ENCODE measurements at regions not wholly inside any gene's neighbourhood (a gene's known extent, or its start where the extent isn't known, plus 50 kb on each side); places are given as distances from the start of the nearest gene placed in this dataset.
"Not testable (repeated sequence)": the region's sequence is repeated elsewhere in the genome, so short reads cannot be mapped to it uniquely, and the experiment has no call there.

- DNase-seq (ENCODE audit: low spot score): no peak
Measured at GRCh38 chr20:52438326-52438963, 246.9 kb upstream of the ZFP64 start.

GRCh38 chr20:52434453-52434852 is 242.9 kb upstream of the ZFP64 start:
- DNase-seq (ENCODE audit: low spot score): no peak

- no peak for DNase-seq (ENCODE audit: low spot score)
Measured at GRCh38 chr20:52434041-52434425, 242.5 kb upstream of the ZFP64 start.

DNA sequence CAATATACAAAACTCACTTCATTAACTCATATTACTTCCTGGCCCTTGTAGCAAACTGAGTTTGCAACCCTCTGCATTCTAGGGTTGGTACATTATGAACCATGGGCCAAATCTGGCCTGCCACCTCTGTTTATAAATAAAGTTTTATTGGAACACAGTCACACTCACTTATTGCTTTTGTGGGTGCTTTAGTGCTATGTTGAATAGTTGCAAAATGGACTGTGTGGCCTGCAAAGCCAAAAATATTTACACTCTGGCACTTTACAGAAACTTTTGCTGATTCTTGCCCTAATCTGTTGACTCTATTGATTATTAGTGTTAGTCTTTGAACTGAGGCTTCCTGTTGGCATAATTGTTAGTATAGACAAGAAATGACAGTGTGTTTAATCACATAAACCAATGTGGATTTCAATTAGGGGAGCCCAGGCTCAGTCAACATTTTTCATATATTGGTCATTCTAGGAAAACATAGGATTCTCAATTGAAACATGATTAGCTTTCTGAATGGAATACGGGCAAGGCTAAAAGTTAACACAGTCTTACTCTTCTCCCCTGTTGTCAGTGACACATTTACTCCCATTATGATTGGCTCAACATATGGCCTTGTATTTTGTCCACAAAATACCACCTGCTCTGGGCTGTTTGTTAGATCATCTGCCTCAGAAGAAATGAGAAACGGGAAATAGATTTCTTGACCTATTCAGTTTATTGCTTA is 241.9 kb upstream of the ZFP64 start:
- no peak for DNase-seq (ENCODE audit: low spot score)

GRCh38 chr20:52432740-52433139 is 241.2 kb upstream of the ZFP64 start:
- no peak for DNase-seq (ENCODE audit: low spot score)

- no peak for DNase-seq (ENCODE audit: low spot score)
Measured at GRCh38 chr20:52429029-52429428, 237.4 kb upstream of the ZFP64 start.

DNA sequence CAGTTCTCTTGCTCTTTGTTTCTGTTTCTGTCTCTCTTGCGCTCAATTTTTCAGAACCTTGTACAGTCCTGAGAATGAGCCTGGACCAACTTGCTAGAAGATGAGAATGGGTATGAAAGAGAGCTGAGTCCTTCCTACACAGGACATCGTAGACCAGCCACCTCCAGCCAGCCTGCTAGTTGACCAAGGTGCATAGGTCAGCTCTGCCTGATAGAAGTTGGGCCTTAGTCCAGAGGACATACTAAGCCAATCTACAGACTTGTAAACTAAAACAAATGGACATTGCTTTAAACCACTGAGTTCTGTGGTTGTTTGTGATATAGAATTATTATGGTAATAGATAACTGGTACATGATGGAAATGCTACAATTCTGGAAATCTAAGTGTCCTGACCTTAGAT is 236.4 kb upstream of the ZFP64 start:
- DNase-seq (ENCODE audit: low spot score): no peak

DNA sequence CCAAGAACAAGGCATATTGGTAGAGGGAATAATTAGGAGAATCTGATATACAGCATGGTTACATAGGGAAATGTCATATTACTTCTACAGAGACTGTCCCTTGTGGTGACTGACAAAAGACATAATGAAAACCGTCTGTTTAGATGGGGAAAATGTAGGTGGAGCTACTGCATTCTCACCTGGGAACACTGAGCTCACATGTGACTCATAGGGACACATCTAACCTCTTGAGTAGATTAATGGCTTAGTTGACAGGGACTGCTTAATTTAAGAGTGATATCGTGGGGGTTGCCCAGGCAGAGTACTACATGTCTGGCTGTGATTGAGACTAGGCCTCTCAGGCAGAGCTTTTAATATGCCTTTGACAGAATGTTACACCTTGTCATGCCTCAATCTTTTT is 235.3 kb upstream of the ZFP64 start:
- peak; percentile 52 for DNase-seq (ENCODE audit: low spot score)

- no peak for DNase-seq (ENCODE audit: low spot score)
Measured at GRCh38 chr20:52425701-52426100, 234.1 kb upstream of the ZFP64 start.

DNA sequence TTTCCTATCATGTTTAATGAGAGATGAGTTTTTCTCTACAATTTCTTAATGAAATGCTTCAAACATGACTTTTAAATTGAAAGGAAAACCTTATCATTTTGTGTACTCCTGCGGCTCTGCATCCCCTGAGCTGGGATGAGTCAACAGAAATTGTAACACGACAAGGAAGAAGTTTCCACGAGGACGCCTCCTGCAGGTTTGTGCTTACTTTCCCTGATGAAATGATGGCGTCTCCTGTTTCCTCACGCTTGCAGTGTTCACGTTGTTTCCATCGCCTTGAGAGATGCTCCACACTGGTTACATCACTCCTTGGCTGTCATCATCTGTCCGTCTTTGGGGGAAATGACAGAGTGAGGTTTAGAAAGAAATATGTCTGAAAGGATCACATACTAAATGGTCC is 233.7 kb upstream of the ZFP64 start:
- no peak for DNase-seq (ENCODE audit: low spot score)

DNA sequence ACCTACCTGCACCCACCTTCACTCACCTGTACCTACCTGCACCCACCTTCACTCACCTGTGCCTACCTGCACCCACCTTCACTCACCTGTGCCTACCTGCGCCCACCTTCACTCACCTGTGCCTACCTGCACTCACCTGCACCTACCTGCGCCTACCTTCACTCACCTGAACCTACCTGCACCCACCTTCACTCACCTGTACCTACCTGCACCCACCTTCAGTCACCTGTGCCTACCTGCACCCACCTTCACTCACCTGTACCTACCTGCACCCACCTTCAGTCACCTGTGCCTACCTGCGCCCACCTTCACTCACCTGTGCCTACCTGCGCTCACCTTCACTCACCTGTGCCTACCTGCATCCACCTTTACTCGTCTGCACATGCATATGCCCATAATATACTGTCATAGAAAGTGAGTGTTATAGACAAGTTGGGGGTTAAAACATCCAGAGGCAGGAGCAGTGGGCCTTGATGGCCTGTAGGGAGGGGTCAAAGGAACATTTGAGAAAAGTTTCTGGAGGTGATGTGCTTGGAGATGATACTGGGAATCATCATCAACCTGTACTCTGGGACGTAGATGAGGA is 232.9 kb upstream of the ZFP64 start:
- DNase-seq (ENCODE audit: low spot score): not testable (repeated sequence)

DNA sequence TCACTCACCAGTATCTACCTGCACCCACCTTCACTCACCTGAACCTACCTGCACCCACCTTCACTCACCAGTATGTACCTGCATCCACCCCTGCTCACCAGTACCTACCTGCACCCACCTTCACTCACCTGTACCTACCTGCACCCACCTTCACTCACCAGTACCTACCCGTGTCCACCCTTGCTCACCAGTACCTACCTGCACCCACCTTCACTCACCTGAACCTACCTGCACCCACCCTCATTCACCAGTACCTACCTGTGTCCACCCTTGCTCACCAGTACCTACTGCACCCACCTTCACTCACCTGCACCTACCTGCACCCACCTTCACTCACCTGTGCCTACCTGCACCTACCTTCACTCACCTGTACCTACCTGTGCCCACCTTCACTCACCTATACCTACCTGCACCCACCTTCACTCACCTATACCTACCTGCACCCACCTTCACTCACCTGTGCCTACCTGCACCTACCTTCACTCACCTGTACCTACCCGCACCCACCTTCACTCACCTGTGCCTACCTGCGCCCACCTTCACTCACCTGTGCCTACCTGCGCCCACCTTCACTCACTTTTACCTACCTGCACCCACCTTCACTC is 232.1 kb upstream of the ZFP64 start:
- DNase-seq (ENCODE audit: low spot score): not testable (repeated sequence)

GRCh38 chr20:52422574-52423336 is 231.2 kb upstream of the ZFP64 start:
- no peak for DNase-seq (ENCODE audit: low spot score)

DNA sequence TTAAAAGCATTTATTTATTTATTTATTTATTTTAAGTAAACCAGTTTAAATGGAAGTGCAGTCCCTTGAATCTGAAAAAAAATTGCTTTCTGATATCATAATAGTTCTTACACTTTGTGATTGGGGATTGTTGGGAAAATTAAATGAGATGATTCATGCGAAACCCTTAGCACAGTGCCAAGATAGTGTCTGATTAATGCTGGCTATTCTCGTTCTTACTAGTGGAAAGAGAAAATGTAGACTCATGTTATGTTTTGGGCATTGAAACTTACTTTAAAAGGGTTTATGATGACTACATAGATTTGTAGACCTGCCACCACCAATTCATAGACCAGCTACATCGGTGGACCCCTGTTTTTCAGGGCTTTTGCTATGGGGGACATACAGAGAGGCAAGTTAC is 229.2 kb upstream of the ZFP64 start:
- DNase-seq (ENCODE audit: low spot score): no peak

GRCh38 chr20:52419205-52419604 is 227.6 kb upstream of the ZFP64 start:
- DNase-seq (ENCODE audit: low spot score): no peak

GRCh38 chr20:52416953-52417352 is 225.4 kb upstream of the ZFP64 start:
- no peak for DNase-seq (ENCODE audit: low spot score)

- DNase-seq (ENCODE audit: low spot score): no peak
Measured at GRCh38 chr20:52411611-52412010, 220.0 kb upstream of the ZFP64 start.

DNA sequence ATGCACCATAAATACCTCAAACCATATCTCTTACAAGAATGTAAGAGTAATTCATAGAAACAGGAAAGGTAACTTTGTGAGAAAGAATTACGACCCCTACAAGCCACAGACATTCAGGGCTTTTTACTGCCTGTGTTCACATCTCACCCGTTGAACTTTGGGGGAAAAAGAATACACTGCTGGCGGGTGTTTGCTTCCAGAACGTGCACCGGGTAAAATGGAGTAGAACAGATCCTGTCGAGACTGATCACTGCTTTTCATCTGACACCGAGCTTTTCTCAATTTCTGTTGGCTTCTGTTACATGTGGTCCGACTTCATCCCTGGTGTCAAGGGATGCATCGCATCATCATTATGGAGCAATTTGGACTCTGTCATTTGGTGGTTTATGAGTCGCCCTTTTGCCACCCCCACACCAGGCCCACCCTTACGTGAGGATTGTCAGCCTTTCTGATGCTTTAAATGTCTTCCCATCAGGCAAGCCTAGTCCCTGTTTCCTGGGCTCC is 219.2 kb upstream of the ZFP64 start:
- DNase-seq (ENCODE audit: low spot score): no peak

DNA sequence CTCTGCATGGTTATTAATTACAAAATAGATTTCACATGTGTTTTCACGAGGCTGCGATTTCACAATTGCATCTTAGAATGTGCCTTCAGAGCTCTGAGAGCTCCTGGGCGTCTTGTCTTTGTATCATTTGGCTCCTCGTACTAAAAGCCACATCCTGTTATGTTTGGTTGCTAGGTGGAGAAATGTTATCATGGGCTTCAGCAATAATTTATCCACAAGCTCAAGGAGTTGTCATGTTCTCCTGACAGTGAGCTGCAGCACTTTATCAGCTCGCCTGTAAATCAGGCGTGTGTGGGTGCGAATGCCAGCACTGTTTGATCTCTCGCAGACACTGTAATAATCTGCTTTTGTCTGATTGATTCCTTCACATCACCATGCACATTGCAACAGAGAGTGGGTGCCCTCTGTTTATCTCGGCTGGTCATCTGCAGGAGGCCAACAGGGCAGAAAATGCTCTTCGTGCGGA is 218.6 kb upstream of the ZFP64 start:
- no peak for DNase-seq (ENCODE audit: low spot score)

DNA sequence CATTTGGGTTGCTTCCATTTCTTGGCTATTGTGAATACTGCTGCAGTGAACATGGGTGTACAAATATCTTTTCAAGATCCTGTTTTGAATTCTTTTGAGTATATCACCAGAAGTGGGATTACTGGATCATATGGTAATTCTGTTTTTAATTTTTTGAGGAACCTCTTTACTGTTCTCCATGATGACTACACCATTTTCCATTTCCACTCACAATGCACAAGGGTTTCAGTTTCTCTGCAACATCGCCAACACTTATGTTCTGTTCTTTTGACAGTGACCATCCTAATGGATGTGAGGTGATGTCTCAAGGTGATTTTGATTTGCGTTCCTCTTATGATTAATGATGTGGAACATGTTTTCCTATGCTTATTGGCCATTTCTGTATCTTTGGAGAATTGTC is 214.4 kb upstream of the ZFP64 start:
- DNase-seq (ENCODE audit: low spot score): no peak

DNA sequence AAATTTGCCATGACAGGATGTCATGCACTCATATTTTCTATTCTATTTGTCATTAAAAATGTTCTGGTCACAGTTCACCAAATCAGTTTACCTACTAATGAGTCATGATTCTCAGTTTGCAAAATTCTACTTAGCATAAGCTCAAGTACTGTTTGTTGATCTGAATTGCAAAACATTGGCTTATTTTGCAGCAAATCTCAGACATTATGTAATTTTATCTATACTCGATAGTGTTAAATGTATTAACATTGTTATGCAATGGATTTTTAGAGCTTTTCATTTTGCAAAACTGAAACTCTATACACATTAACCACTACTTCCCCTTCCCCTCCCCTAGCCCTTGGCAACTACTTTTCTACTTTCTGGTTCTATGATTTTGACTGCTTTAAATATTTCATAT is 213.8 kb upstream of the ZFP64 start:
- DNase-seq (ENCODE audit: low spot score): no peak

DNA sequence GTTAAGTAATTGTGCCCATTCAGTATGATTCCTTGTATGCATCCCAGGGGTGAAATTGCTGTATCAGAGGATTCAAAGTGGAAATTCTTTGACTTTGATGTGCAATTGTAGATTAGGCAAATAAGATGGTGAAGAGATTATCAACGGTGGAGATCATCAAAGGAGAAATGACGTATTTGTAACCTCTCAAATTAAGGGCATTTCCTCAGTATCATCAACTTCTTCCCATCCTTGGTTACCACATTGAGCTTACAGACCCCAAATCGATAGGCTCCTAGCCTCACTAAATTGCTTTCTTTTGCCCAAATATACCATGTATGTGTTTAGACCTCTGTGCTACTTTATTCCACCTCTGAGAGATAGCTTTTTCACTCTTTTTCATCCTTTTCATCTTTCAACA is 213.1 kb upstream of the ZFP64 start:
- DNase-seq (ENCODE audit: low spot score): no peak
